A549 (cell line): ENCODE measurements at regions not wholly inside any gene's neighbourhood (a gene's known extent, or its start where the extent isn't known, plus 50 kb on each side); places are given as distances from the start of the nearest gene placed in this dataset.

Experiments
- CBX8 ChIP-seq: fragments of 200-600 bp; sonication (generic); IDR thresholded peaks from 2 replicates; pipeline ENCODE4 v1.6.1; 2016
- CTCF ChIP-seq: fragments of >200 bp; sonication (Bioruptor Twin); formaldehyde crosslinking; IDR thresholded peaks from 3 replicates; pipeline ENCODE4 v1.5.1; 2016
- PBX3 ChIP-seq: IDR thresholded peaks from 2 replicates; pipeline ENCODE4 v1.6.1; 2012
- POLR2A ChIP-seq: IDR thresholded peaks from 2 replicates; pipeline ENCODE4 v1.6.1; 2012; ENCODE audit warnings: mild to moderate bottlenecking, low read length
- RNF2 ChIP-seq: fragments of 200-600 bp; sonication (generic); IDR thresholded peaks from 2 replicates; pipeline ENCODE4 v1.6.1; 2016; ENCODE audit warnings: low read depth, mild to moderate bottlenecking, antibody characterized with exemption, moderate library complexity, borderline replicate concordance
- USF2 ChIP-seq: fragments of 450-650 bp; IDR thresholded peaks from 2 replicates; pipeline ENCODE4 v1.6.1; 2014; ENCODE audit warnings: antibody characterized with exemption

GRCh38 chr3:177429079-177429478 is 231.8 kb upstream of the TBL1XR1 start:
- TF ChIP-seq USF2 (no peak), CTCF (no peak), POLR2A (no peak), CBX8 (no peak), RNF2 (no peak), PBX3 (no peak)
